Stimulated activated CD4-positive, alpha-beta T cell treated with anti-CD3 and anti-CD28 coated beads, Interleukin-2, amount 100 ng/mL, for 4 hours (primary cell): ENCODE measurements at regions not wholly inside any gene's neighbourhood (a gene's known extent, or its start where the extent isn't known, plus 50 kb on each side); places are given as distances from the start of the nearest gene placed in this dataset.
"Not testable (repeated sequence)": the region's sequence is repeated elsewhere in the genome, so short reads cannot be mapped to it uniquely, and the experiment has no call there.

Source experiments
- DNase-seq: peaks from one replicate; pipeline ENCODE4 v3.0.0-alpha.2; 2020; ENCODE audit warnings: low read depth

- DNase-seq: no peak
Measured at GRCh38 chr2:84217456-84217855, 241.6 kb downstream of the SUCLG1 start.

GRCh38 chr2:84214455-84214854, 244.6 kb downstream of the SUCLG1 start:
- DNase-seq: no peak

- no peak for DNase-seq
Measured at GRCh38 chr2:84212611-84213314, 246.3 kb downstream of the SUCLG1 start.

GRCh38 chr2:84209941-84210340, 249.1 kb downstream of the SUCLG1 start:
- no peak for DNase-seq

- DNase-seq: no peak
Measured at GRCh38 chr2:84204995-84205394, 254.1 kb downstream of the SUCLG1 start.

- no peak for DNase-seq
Measured at GRCh38 chr2:84202166-84202565, 256.9 kb downstream of the SUCLG1 start.

GRCh38 chr2:84201158-84201557, 257.9 kb downstream of the SUCLG1 start:
- DNase-seq: no peak

GRCh38 chr2:84197901-84198300, 261.2 kb downstream of the SUCLG1 start:
- no peak for DNase-seq

- DNase-seq: no peak
Measured at GRCh38 chr2:84194949-84195644, 264.0 kb downstream of the SUCLG1 start.

- DNase-seq: no peak
Measured at GRCh38 chr2:84194181-84194580, 264.9 kb downstream of the SUCLG1 start.

- no peak for DNase-seq
Measured at GRCh38 chr2:84187258-84187657, 271.8 kb downstream of the SUCLG1 start.

GRCh38 chr2:84181927-84182326, 277.2 kb downstream of the SUCLG1 start:
- no peak for DNase-seq

GRCh38 chr2:84177733-84178132, 281.3 kb downstream of the SUCLG1 start:
- DNase-seq: no peak

GRCh38 chr2:84175970-84176369, 283.1 kb downstream of the SUCLG1 start:
- DNase-seq: no peak

- no peak for DNase-seq
Measured at GRCh38 chr2:84175340-84175739, 283.7 kb downstream of the SUCLG1 start.

- no peak for DNase-seq
Measured at GRCh38 chr2:84173041-84173440, 286.0 kb downstream of the SUCLG1 start.

GRCh38 chr2:84170979-84171378, 288.1 kb downstream of the SUCLG1 start:
- no peak for DNase-seq

- no peak for DNase-seq
Measured at GRCh38 chr2:84169871-84170270, 289.2 kb downstream of the SUCLG1 start.

GRCh38 chr2:84168552-84168951, 290.5 kb downstream of the SUCLG1 start:
- DNase-seq: not testable (repeated sequence)

- DNase-seq: no peak
Measured at GRCh38 chr2:84165256-84165655, 293.8 kb downstream of the SUCLG1 start.

GRCh38 chr2:84160453-84160852, 298.6 kb downstream of the SUCLG1 start:
- DNase-seq: no peak

GRCh38 chr2:84158605-84159004, 300.5 kb downstream of the SUCLG1 start:
- DNase-seq: no peak

GRCh38 chr2:84152462-84152861, 306.6 kb downstream of the SUCLG1 start:
- DNase-seq: no peak

GRCh38 chr2:84144345-84144744, 314.7 kb downstream of the SUCLG1 start:
- DNase-seq: no peak
